A549 (cell line): ENCODE measurements at regions not wholly inside any gene's neighbourhood (a gene's known extent, or its start where the extent isn't known, plus 50 kb on each side); places are given as distances from the start of the nearest gene placed in this dataset.
"Not testable (repeated sequence)": the region's sequence is repeated elsewhere in the genome, so short reads cannot be mapped to it uniquely, and the experiment has no call there.

Source experiments
- ATAC-seq, 2 experiments: fragments of 200-7000 bp in 1 of 2; fragments of >200 bp in 1 of 2; cut with Nextera tagmentation in 1 of 2; cut with Tn5 transposase in 1 of 2; 3 replicates each; pipeline versions ENCODE4 v1.8.0 to v1.9.1; 2018 to 2020; ENCODE audit warnings: mild to moderate bottlenecking in 1 of 2, moderate library complexity in 1 of 2
- CTCF ChIA-PET: fragments of 300-600 bp; sonication (Branson Sonifier 250); formaldehyde crosslinking; extraction: SDS; loops from one replicate; lab custom pipeline; 2021; ENCODE audit warnings: antibody characterized with exemption, inconsistent platforms; lab: Yijun Ruan, JAX
- POLR2A ChIA-PET: fragments of 350-600 bp; formaldehyde crosslinking; extraction: SDS; loops from one replicate; lab custom pipeline; 2021; ENCODE audit warnings: antibody characterized with exemption, inconsistent platforms; lab: Yijun Ruan, JAX
- DNase-seq, 2 experiments: peaks; one replicate each; pipeline versions ENCODE4 v3.0.0 to v3.0.0-alpha.2; 2011 to 2016; ENCODE audit warnings: low read depth in 1 of 2, low spot score in 1 of 2
- FAIRE-seq: peaks from 2 replicates; lab custom pipeline; 2011; peaks lifted over from hg19 to GRCh38; lab: Jason Lieb, UNC
- H3K27ac ChIP-seq, 2 experiments: fragments of >200 bp; sonication (Bioruptor Twin); formaldehyde crosslinking; 3 replicates each; pipeline ENCODE4 v1.5.1; 2016 to 2017
- H3K4me1 ChIP-seq: fragments of >200 bp; sonication (Bioruptor Twin); formaldehyde crosslinking; 3 replicates; pipeline ENCODE4 v1.6.1; 2016
- H3K4me2 ChIP-seq: fragments of >200 bp; sonication (Bioruptor Twin); formaldehyde crosslinking; 3 replicates; pipeline ENCODE4 v1.6.1; 2016
- H3K4me3 ChIP-seq: fragments of >200 bp; sonication (Bioruptor Twin); formaldehyde crosslinking; 3 replicates; pipeline ENCODE4 v1.5.1; 2016
- H3K9me3 ChIP-seq: fragments of >200 bp; sonication (Bioruptor Twin); formaldehyde crosslinking; 3 replicates; pipeline ENCODE4 v1.6.1; 2016
- ATOH8 ChIP-seq: fragments of 250-450 bp; sonication (Bioruptor Pico); IDR thresholded peaks from 2 replicates; pipeline ENCODE4 v1.5.0; 2020; ENCODE audit warnings: low read depth, mild to moderate bottlenecking, moderate library complexity
- CBX8 ChIP-seq: fragments of 200-600 bp; sonication (generic); IDR thresholded peaks from 2 replicates; pipeline ENCODE4 v1.6.1; 2016
- CEBPB ChIP-seq, 2 experiments: fragments of >200 bp in 1 of 2; sonication (Bioruptor Twin) in 1 of 2; formaldehyde crosslinking in 1 of 2; IDR thresholded peaks; 2 replicates each; pipeline ENCODE4 v1.6.1; 2012 to 2016
- EHF ChIP-seq: fragments of 250-450 bp; sonication (Bioruptor Pico); IDR thresholded peaks from 2 replicates; pipeline ENCODE4 v1.5.0; 2020; ENCODE audit warnings: mild to moderate bottlenecking
- EHMT2 ChIP-seq: fragments of 200-600 bp; sonication (generic); IDR thresholded peaks from 2 replicates; pipeline ENCODE4 v1.6.1; 2016; ENCODE audit warnings: antibody characterized with exemption, low read depth, mild to moderate bottlenecking, moderate library complexity
- FOSL2 ChIP-seq, 2 experiments: fragments of 450-650 bp in 1 of 2; fragments of >200 bp in 1 of 2; sonication (Bioruptor Twin) in 1 of 2; formaldehyde crosslinking; IDR thresholded peaks; 2 replicates each; pipeline versions ENCODE4 v1.5.0 to v1.6.1; 2016 to 2020; ENCODE audit warnings: mild to moderate bottlenecking in 1 of 2, moderate library complexity in 1 of 2
- GATA3 ChIP-seq: IDR thresholded peaks from 2 replicates; pipeline ENCODE4 v1.6.1; 2012; ENCODE audit warnings: borderline replicate concordance
- HES2 ChIP-seq: fragments of >200 bp; sonication (Bioruptor Twin); formaldehyde crosslinking; IDR thresholded peaks from 2 replicates; pipeline ENCODE4 v1.6.1; 2016
- HOXB13 ChIP-seq: fragments of 250-450 bp; sonication (Bioruptor Pico); IDR thresholded peaks from 2 replicates; pipeline ENCODE4 v1.5.0; 2020; ENCODE audit warnings: low read depth, mild to moderate bottlenecking, moderate library complexity
- HOXB5 ChIP-seq: fragments of 250-450 bp; sonication (Bioruptor Pico); IDR thresholded peaks from 2 replicates; pipeline ENCODE4 v1.5.0; 2020; ENCODE audit warnings: mild to moderate bottlenecking, moderate library complexity
- KDM1A ChIP-seq: fragments of 200-600 bp; sonication (generic); IDR thresholded peaks from 2 replicates; pipeline ENCODE4 v1.6.1; 2016; ENCODE audit warnings: low read depth, mild to moderate bottlenecking
- KDM5A ChIP-seq: fragments of 200-600 bp; sonication (generic); IDR thresholded peaks from 2 replicates; pipeline ENCODE4 v1.6.1; 2016; ENCODE audit warnings: antibody characterized with exemption, mild to moderate bottlenecking
- MAFK ChIP-seq: fragments of 450-650 bp; IDR thresholded peaks from 2 replicates; pipeline ENCODE4 v1.6.1; 2014; ENCODE audit not compliant: partially characterized antibody
- MYC ChIP-seq: IDR thresholded peaks from 2 replicates; pipeline ENCODE4 v1.6.1; 2012; ENCODE audit warnings: mild to moderate bottlenecking, inconsistent platforms, low read length, improper control_type of control experiment, borderline replicate concordance
- NR3C1 ChIP-seq: fragments of >200 bp; sonication (Bioruptor Twin); formaldehyde crosslinking; IDR thresholded peaks from 3 replicates; pipeline ENCODE4 v1.6.1; 2017
- POLR2A ChIP-seq: IDR thresholded peaks from 2 replicates; pipeline ENCODE4 v1.6.1; 2012; ENCODE audit warnings: mild to moderate bottlenecking, low read length
- POLR2AphosphoS2 ChIP-seq: conservative IDR thresholded peaks from 2 replicates; pipeline ENCODE4 v1.6.1; 2012; ENCODE audit warnings: low read length, improper control_type of control experiment, inconsistent platforms
- RARB ChIP-seq: fragments of 250-450 bp; sonication (Bioruptor Pico); IDR thresholded peaks from 2 replicates; pipeline ENCODE4 v1.8.0; 2021; ENCODE audit warnings: mild to moderate bottlenecking, moderate library complexity
- RCOR1 ChIP-seq: fragments of 150-350 bp; IDR thresholded peaks from 2 replicates; pipeline ENCODE4 v1.6.1; 2014; ENCODE audit warnings: antibody characterized with exemption, low read length, low read depth
- RNF2 ChIP-seq: fragments of 200-600 bp; sonication (generic); IDR thresholded peaks from 2 replicates; pipeline ENCODE4 v1.6.1; 2016; ENCODE audit warnings: low read depth, mild to moderate bottlenecking, antibody characterized with exemption, moderate library complexity, borderline replicate concordance
- TP53 ChIP-seq: fragments of 250-450 bp; sonication (Bioruptor Pico); IDR thresholded peaks from 2 replicates; pipeline ENCODE4 v1.5.0; 2021; ENCODE audit warnings: mild to moderate bottlenecking, moderate library complexity
- USF2 ChIP-seq: fragments of 450-650 bp; IDR thresholded peaks from 2 replicates; pipeline ENCODE4 v1.6.1; 2014; ENCODE audit warnings: antibody characterized with exemption
- ZNF302 ChIP-seq: fragments of 250-450 bp; sonication (Bioruptor Pico); IDR thresholded peaks from 2 replicates; pipeline ENCODE4 v1.9.0; 2021; ENCODE audit warnings: inconsistent platforms, mild to moderate bottlenecking, moderate library complexity
- WGBS: methylation state at CpG from one replicate; pipeline ENCODE4 v1.1.6; 2017; ENCODE audit errors: missing lambda C conversion rate; 5-methylcytosine and 5-hydroxymethylcytosine counted together
- TF ChIP-seq, protein P1 (sequence below): fragments of >200 bp; sonication (Bioruptor Twin); formaldehyde crosslinking; IDR thresholded peaks from 3 replicates; pipeline ENCODE4 v1.6.1; 2016
- TF ChIP-seq, protein P2 (sequence below): IDR thresholded peaks from 2 replicates; pipeline ENCODE4 v1.6.1; 2012; ENCODE audit warnings: low read depth, borderline replicate concordance

- no peaks in the 10 kb centered on the region for H3K9me3 ChIP-seq
- H3K27ac ChIP-seq, result no peak overlapping the region
- WGBS, result 6% methylated on average over 3 of the region's 3 CpGs
- ChIA-PET CTCF (interaction anchor here (0.6 to 3.0 kb wide), 2 partner anchors 10 to 919 kb away, joined by 3 to 16 read pairs; no protein-coding TSS in a partner anchor), POLR2A (no interaction called here)
- DNase-seq (no peak), FAIRE-seq (no peak), ATAC-seq (no peak)
- H3K4me3 ChIP-seq, result no peak overlapping the region
- TF ChIP-seq, protein P1, sequence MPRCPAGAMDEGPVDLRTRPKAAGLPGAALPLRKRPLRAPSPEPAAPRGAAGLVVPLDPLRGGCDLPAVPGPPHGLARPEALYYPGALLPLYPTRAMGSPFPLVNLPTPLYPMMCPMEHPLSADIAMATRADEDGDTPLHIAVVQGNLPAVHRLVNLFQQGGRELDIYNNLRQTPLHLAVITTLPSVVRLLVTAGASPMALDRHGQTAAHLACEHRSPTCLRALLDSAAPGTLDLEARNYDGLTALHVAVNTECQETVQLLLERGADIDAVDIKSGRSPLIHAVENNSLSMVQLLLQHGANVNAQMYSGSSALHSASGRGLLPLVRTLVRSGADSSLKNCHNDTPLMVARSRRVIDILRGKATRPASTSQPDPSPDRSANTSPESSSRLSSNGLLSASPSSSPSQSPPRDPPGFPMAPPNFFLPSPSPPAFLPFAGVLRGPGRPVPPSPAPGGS, result no peak
- TF ChIP-seq MAFK (no peak), CEBPB (IDR thresholded peaks at IDR 0.05) (no peak), TP53 (CRISPR knock-in tag) (no peak), POLR2A (no peak)
- H3K4me1 ChIP-seq, result no peaks in the 10 kb centered on the region
- no peak overlapping the region for H3K4me2 ChIP-seq
Measured at GRCh38 chr6:85912582-85912981, 269.9 kb upstream of the SYNCRIP start.

DNA sequence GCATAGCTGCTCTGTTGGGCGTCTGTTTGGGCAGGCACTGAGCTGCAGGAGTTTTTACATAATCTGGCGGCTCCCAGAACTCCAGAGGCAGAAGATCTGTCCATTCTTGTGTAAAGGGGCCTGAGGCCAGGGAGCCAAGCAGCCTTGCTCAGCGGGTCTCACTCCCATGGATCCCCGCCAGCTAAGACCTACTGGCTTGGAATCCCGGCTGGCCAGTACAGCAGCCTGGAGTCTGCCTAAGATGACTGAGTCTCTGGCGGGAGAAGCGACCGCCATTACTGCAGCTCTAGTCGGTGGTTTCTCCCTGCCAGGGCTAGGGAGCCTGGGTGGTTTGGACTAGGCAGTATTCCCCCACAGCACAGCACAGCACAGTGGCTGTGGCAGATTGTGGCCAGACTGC, 268.4 kb upstream of the SYNCRIP start:
- POLR2A ChIA-PET, result no interaction called here
- no peak overlapping the region for H3K4me2 ChIP-seq
- FAIRE-seq (no peak), DNase-seq (no peak), ATAC-seq (no peak)
- TF ChIP-seq KDM5A, result no peak
- no peak for TF ChIP-seq POLR2AphosphoS2
- no peak for TF ChIP-seq USF2
- no peak for TF ChIP-seq GATA3
- no peak for TF ChIP-seq HES2
- no peak for TF ChIP-seq ATOH8 (CRISPR knock-in tag)
- no peak for TF ChIP-seq EHMT2
- TF ChIP-seq RNF2, result no peak
- no peak for TF ChIP-seq MYC
- no peak for TF ChIP-seq HOXB5
- TF ChIP-seq KDM1A, result no peak
- no peak for TF ChIP-seq CBX8
- TF ChIP-seq ZNF302 (CRISPR knock-in tag), result no peak
- no peak for TF ChIP-seq EHF (CRISPR knock-in tag)
- TF ChIP-seq NR3C1, result no peak
- no peak for TF ChIP-seq FOSL2 (IDR thresholded peaks at IDR 0.05)
- no peak for TF ChIP-seq FOSL2 (CRISPR knock-in tag; IDR thresholded peaks at IDR 0.05)
- TF ChIP-seq, protein P2, sequence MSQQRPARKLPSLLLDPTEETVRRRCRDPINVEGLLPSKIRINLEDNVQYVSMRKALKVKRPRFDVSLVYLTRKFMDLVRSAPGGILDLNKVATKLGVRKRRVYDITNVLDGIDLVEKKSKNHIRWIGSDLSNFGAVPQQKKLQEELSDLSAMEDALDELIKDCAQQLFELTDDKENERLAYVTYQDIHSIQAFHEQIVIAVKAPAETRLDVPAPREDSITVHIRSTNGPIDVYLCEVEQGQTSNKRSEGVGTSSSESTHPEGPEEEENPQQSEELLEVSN, result no peak
- no peak for TF ChIP-seq RCOR1
- no peak for TF ChIP-seq HOXB13 (CRISPR knock-in tag)
- no peak for TF ChIP-seq RARB (CRISPR knock-in tag)
- WGBS, result 7% methylated on average over 3 of the region's 9 CpGs
- H3K9me3 ChIP-seq, result no peaks in the 10 kb centered on the region
- CTCF ChIA-PET, result interaction anchor here (3.0 kb wide), 1 partner anchor 12 kb away, joined by 16 read pairs; no protein-coding TSS in a partner anchor
- no peak overlapping the region for H3K27ac ChIP-seq
- H3K4me3 ChIP-seq, result no peak overlapping the region
- H3K4me1 ChIP-seq, result no peaks in the 10 kb centered on the region

DNA sequence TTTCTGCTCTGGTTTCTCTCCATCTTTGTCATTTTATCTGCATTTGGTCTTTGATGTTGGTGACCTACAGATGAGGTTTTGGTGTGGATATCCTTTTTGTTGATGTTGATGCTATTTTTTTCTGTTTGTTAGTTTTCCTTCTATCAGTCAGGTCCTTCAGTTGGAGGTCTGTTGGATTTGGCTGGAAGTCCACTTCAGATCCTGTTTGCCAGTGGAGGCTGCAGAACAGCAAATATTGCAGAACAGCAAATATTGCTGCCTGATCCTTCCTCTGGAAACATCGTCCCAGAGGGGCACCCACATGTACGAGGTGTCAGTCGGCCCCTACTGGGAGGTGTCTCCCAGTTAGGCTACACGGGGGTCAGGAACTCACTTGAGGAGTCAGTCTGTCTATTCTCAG, 265.4 kb upstream of the SYNCRIP start:
- ATAC-seq, POLR2A ChIA-PET, H3K27ac ChIP-seq, H3K4me2 ChIP-seq, H3K4me1 ChIP-seq, DNase-seq, FAIRE-seq, H3K9me3 ChIP-seq, H3K4me3 ChIP-seq: not testable (repeated sequence)
- WGBS, result 17% methylated on average over 1 of the region's 4 CpGs
- CTCF ChIA-PET, result interaction anchor here (1.6 kb wide), 1 partner anchor 15 kb away, joined by 6 read pairs; no protein-coding TSS in a partner anchor
